K562 (cell line): ENCODE measurements at regions not wholly inside any gene's neighbourhood (a gene's known extent, or its start where the extent isn't known, plus 50 kb on each side); places are given as distances from the start of the nearest gene placed in this dataset.

Experiments
- CTCF ChIP-seq, 3 experiments: IDR thresholded peaks in 2 of 3; conservative IDR thresholded peaks in 1 of 3; 2 replicates each; pipeline ENCODE4 v1.5.1; 2011 to 2012; ENCODE audit warnings: low read length in 3 of 3, mild to moderate bottlenecking in 3 of 3, control low read depth in 2 of 3, improper control_type of control experiment in 1 of 3, inconsistent platforms in 1 of 3, low read depth in 1 of 3, mixed read lengths in 1 of 3, moderate library complexity in 1 of 3; ENCODE audit not compliant: insufficient read depth in 2 of 3
- POLR2AphosphoS2 ChIP-seq: IDR thresholded peaks from 2 replicates; pipeline ENCODE4 v1.6.1; 2012; ENCODE audit warnings: low read length, improper control_type of control experiment

GRCh38 chr7:19915596-19915995 lies 142.2 kb upstream of the TMEM196 start:
- TF ChIP-seq CTCF (IDR thresholded peaks at IDR 0.05 in 2 of 3, conservative IDR thresholded peaks at IDR 0.05 in 1 of 3; ENCODE audit: insufficient read depth in 2 of 3, low read depth in 1 of 3, low read length in 3 of 3) (no peak), POLR2AphosphoS2 (no peak)
